ENCODE measurements at regions not wholly inside any gene's neighbourhood (a gene's known extent, or its start where the extent isn't known, plus 50 kb on each side); places are given as distances from the start of the nearest gene placed in this dataset.
"Not testable (repeated sequence)": the region's sequence is repeated elsewhere in the genome, so short reads cannot be mapped to it uniquely, and the experiment has no call there.

GRCh38 chr14:84336433-84336832 lies 1193.5 kb upstream of the FLRT2 start:
- Mint-ChIP-seq H3K27me3 (ENCODE audit: insufficient read depth, low read depth, poor library complexity) (peaks cover 2% of the 10 kb centered on the region), H3K36me3 (ENCODE audit: low read depth) (no peaks in the 10 kb centered on the region; the same call in 2 of the 3 replicates), H3K4me3 (no peak overlapping the region), H3K27ac (no peak overlapping the region), H3K9me3 (no peaks in the 10 kb centered on the region; the same call in 2 of the 3 replicates), H3K4me1 (0 out of 3 replicates have a peak, but pooled peaks cover 4% of the 10 kb centered on the region)
- Histone ChIP-seq H3K79me2 (replicated peaks; ENCODE audit: insufficient read depth) (no peaks in the 10 kb centered on the region), H3K27me3 (ENCODE audit: insufficient read depth) (no peaks in the 10 kb centered on the region), H3K4me2 (no peak overlapping the region), H4K20me1 (replicated peaks; ENCODE audit: insufficient read depth) (no peaks in the 10 kb centered on the region), H3K27ac (ENCODE audit: low read depth) (no peak overlapping the region), H3K36me3 (ENCODE audit: insufficient read depth) (no peaks in the 10 kb centered on the region), H2AFZ (no peak overlapping the region), H3K9me2 (ENCODE audit: insufficient read depth) (no peaks in the 10 kb centered on the region), H3K4me3 (no peak overlapping the region), H3F3A (replicated peaks; ENCODE audit: low read depth) (no peaks in the 10 kb centered on the region), H3K4me1 (ENCODE audit: insufficient read depth) (no peaks in the 10 kb centered on the region)
- DNase-seq (ENCODE audit: low spot score) (no peak), ATAC-seq (no peak)
- no peak for TF ChIP-seq POLR2AphosphoS5 (IDR thresholded peaks at IDR 0.05; ENCODE audit: low read depth)
- no peak for TF ChIP-seq EZH2phosphoT487 (IDR thresholded peaks at IDR 0.05; ENCODE audit: unreplicated experiment)
- TF ChIP-seq ETS1 (IDR thresholded peaks at IDR 0.05) = no peak
- TF ChIP-seq STAT1 (IDR thresholded peaks at IDR 0.05; ENCODE audit: unreplicated experiment) = no peak
- no peak for TF ChIP-seq CREB1 (CRISPR knock-in tag; IDR thresholded peaks at IDR 0.05; ENCODE audit: low read depth)
- TF ChIP-seq NANOG (IDR thresholded peaks at IDR 0.05; ENCODE audit: borderline replicate concordance) = no peak
- no peak for TF ChIP-seq CTCF (conservative IDR thresholded peaks at IDR 0.05; ENCODE audit: low read depth in 2 of 2)

DNA sequence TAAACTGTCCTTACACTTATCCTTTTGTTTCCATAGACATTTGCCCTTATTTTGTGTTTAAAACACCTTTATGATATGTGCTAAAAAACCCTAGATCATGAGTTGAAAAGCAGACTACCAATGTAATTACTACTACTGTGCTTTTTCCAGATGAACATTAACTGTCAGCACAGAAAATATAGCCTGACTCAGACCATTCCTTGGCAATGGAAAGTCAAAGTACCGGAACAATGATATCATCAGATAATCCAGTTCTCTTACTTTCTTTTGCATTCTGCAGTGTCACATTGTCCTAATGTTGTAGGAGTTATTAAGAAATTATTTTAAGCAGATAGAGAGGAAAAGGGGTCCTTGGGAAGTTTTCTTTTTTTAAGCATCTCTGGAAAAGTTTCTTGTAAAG lies 1189.0 kb upstream of the FLRT2 start:
- Histone ChIP-seq H3K4me3 (no peak overlapping the region), H3K27ac (ENCODE audit: low read depth) (no peak overlapping the region), H3K9me2 (ENCODE audit: insufficient read depth) (no peaks in the 10 kb centered on the region), H3K4me2 (no peak overlapping the region), H3F3A (replicated peaks; ENCODE audit: low read depth) (no peaks in the 10 kb centered on the region), H3K27me3 (ENCODE audit: insufficient read depth) (no peaks in the 10 kb centered on the region), H3K36me3 (ENCODE audit: insufficient read depth) (no peaks in the 10 kb centered on the region), H3K4me1 (ENCODE audit: insufficient read depth) (no peaks in the 10 kb centered on the region), H2AFZ (no peak overlapping the region), H3K79me2 (replicated peaks; ENCODE audit: insufficient read depth) (no peaks in the 10 kb centered on the region), H4K20me1 (replicated peaks; ENCODE audit: insufficient read depth) (no peaks in the 10 kb centered on the region)
- no peak for DNase-seq (ENCODE audit: low spot score)
- Mint-ChIP-seq H3K36me3 (ENCODE audit: low read depth) (peaks cover 8% of the 10 kb centered on the region; the same call in 1 of the 3 replicates), H3K4me3 (no peak overlapping the region), H3K27me3 (ENCODE audit: insufficient read depth, low read depth, poor library complexity) (no peaks in the 10 kb centered on the region), H3K27ac (no peak overlapping the region), H3K4me1 (peaks cover 4% of the 10 kb centered on the region; the same call in 1 of the 3 replicates), H3K9me3 (peaks cover 7% of the 10 kb centered on the region)
- TF ChIP-seq, protein P1, sequence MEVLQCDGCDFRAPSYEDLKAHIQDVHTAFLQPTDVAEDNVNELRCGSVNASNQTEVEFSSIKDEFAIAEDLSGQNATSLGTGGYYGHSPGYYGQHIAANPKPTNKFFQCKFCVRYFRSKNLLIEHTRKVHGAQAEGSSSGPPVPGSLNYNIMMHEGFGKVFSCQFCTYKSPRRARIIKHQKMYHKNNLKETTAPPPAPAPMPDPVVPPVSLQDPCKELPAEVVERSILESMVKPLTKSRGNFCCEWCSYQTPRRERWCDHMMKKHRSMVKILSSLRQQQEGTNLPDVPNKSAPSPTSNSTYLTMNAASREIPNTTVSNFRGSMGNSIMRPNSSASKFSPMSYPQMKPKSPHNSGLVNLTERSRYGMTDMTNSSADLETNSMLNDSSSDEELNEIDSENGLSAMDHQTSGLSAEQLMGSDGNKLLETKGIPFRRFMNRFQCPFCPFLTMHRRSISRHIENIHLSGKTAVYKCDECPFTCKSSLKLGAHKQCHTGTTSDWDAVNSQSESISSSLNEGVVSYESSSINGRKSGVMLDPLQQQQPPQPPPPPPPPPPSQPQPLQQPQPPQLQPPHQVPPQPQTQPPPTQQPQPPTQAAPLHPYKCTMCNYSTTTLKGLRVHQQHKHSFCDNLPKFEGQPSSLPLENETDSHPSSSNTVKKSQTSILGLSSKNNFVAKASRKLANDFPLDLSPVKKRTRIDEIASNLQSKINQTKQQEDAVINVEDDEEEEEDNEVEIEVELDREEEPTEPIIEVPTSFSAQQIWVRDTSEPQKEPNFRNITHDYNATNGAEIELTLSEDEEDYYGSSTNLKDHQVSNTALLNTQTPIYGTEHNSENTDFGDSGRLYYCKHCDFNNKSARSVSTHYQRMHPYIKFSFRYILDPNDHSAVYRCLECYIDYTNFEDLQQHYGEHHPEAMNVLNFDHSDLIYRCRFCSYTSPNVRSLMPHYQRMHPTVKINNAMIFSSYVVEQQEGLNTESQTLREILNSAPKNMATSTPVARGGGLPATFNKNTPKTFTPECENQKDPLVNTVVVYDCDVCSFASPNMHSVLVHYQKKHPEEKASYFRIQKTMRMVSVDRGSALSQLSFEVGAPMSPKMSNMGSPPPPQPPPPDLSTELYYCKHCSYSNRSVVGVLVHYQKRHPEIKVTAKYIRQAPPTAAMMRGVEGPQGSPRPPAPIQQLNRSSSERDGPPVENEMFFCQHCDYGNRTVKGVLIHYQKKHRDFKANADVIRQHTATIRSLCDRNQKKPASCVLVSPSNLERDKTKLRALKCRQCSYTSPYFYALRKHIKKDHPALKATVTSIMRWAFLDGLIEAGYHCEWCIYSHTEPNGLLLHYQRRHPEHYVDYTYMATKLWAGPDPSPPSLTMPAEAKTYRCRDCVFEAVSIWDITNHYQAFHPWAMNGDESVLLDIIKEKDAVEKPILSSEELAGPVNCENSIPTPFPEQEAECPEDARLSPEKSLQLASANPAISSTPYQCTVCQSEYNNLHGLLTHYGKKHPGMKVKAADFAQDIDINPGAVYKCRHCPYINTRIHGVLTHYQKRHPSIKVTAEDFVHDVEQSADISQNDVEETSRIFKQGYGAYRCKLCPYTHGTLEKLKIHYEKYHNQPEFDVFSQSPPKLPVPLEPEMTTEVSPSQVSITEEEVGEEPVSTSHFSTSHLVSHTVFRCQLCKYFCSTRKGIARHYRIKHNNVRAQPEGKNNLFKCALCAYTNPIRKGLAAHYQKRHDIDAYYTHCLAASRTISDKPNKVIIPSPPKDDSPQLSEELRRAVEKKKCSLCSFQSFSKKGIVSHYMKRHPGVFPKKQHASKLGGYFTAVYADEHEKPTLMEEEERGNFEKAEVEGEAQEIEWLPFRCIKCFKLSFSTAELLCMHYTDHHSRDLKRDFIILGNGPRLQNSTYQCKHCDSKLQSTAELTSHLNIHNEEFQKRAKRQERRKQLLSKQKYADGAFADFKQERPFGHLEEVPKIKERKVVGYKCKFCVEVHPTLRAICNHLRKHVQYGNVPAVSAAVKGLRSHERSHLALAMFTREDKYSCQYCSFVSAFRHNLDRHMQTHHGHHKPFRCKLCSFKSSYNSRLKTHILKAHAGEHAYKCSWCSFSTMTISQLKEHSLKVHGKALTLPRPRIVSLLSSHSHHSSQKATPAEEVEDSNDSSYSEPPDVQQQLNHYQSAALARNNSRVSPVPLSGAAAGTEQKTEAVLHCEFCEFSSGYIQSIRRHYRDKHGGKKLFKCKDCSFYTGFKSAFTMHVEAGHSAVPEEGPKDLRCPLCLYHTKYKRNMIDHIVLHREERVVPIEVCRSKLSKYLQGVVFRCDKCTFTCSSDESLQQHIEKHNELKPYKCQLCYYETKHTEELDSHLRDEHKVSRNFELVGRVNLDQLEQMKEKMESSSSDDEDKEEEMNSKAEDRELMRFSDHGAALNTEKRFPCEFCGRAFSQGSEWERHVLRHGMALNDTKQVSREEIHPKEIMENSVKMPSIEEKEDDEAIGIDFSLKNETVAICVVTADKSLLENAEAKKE (CRISPR knock-in tag; IDR thresholded peaks at IDR 0.05) = no peak
- TF ChIP-seq ZNF114 (CRISPR knock-in tag; IDR thresholded peaks at IDR 0.05) = no peak
- ATAC-seq = no peak

GRCh38 chr14:84341867-84342266 lies 1188.1 kb upstream of the FLRT2 start:
- H3K4me3 ChIP-seq; H3K9me3 Mint-ChIP-seq; H3K27ac ChIP-seq (ENCODE audit: low read depth); H3K27me3 Mint-ChIP-seq (ENCODE audit: insufficient read depth, low read depth, poor library complexity); H3F3A ChIP-seq (replicated peaks; ENCODE audit: low read depth); H3K4me1 ChIP-seq (ENCODE audit: insufficient read depth); H3K4me3 Mint-ChIP-seq; H3K36me3 ChIP-seq (ENCODE audit: insufficient read depth); H3K27me3 ChIP-seq (ENCODE audit: insufficient read depth); H4K20me1 ChIP-seq (replicated peaks; ENCODE audit: insufficient read depth); H2AFZ ChIP-seq; H3K36me3 Mint-ChIP-seq (ENCODE audit: low read depth); H3K4me2 ChIP-seq; ATAC-seq; H3K9me2 ChIP-seq (ENCODE audit: insufficient read depth); H3K27ac Mint-ChIP-seq; DNase-seq (ENCODE audit: low spot score); H3K79me2 ChIP-seq (replicated peaks; ENCODE audit: insufficient read depth); H3K4me1 Mint-ChIP-seq: not testable (repeated sequence)

All from GM23338 (cell line).